Mucosa of descending colon (tissue), 3 donors: ENCODE measurements at regions not wholly inside any gene's neighbourhood (a gene's known extent, or its start where the extent isn't known, plus 50 kb on each side); places are given as distances from the start of the nearest gene placed in this dataset.

ENCODE experiments used
- ATAC-seq: fragments of 200-7000 bp; cut with Tn5 transposase; one replicate; pipeline ENCODE4 v1.9.1; 2020; ENCODE audit warnings: mild to moderate bottlenecking, moderate library complexity
- DNase-seq, 3 donors: peaks; one replicate each; pipeline ENCODE4 v3.0.0-alpha.2; 2020
- H3K36me3 ChIP-seq: fragments of 200-600 bp; one replicate; pipeline ENCODE4 v1.8.0; 2021; ENCODE audit warnings: low read depth, mild to moderate bottlenecking
- H3K4me1 ChIP-seq: fragments of 200-600 bp; one replicate; pipeline ENCODE4 v1.8.0; 2021; ENCODE audit warnings: low read depth, mild to moderate bottlenecking
- H3K4me3 ChIP-seq: fragments of 200-600 bp; one replicate; pipeline ENCODE4 v1.8.0; 2021; ENCODE audit warnings: mild to moderate bottlenecking
- H3K9me3 ChIP-seq: fragments of 200-600 bp; one replicate; pipeline ENCODE4 v1.8.0; 2021; ENCODE audit warnings: mild to moderate bottlenecking
- intact Hi-C, 2 donors: fragments of 100-400 bp; cut with DNase I in 1 of 2; cut with micrococcal nuclease in 1 of 2; formaldehyde crosslinking; loops; one replicate each; pipeline versions ENCODE4 v1.11.0 to v1.11.1; 2022; cut with DNase I, micrococcal nuclease
- TF ChIP-seq, protein P1 (sequence below): fragments of 200-600 bp; IDR thresholded peaks from one replicate; pipeline ENCODE4 v1.8.0; 2022; ENCODE audit warnings: antibody characterized with exemption, mild to moderate bottlenecking
- donor health status: DM: no; HTN: no; CAD: no; lungs with moderate emphysema.
- donor health status: DM: no; HTN: no; CAD: no.
- donor health status: DM: no; HTN: yes; CAD: no.

DNA sequence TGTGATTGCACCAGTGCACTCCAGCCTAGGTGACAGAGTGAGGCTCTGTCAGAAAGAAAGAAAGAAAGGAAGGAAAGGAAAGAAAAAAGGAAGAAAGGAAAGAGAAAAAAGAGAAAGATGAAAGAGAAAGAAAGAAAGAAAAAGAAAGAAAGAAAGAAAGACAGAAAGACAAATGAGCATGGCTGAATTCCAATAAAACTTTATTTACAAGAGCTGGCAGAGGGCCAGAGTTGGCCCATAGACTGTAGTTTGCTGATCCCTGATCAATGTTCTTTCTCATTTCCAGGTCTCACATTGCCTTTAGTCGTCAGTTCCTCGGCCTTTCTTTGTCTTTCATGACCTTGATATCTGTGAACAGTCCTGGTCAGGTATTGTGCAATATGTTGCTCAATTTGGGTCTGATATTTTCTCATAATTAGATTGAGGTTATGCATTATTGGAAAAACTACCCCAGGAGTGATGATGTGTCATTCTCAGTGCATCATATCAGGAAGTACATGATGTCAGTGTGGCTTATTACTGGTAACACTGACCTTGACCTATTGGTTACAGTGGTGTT lies 68.5 kb upstream of the MED9 start:
- Histone ChIP-seq H3K9me3 (no peaks in the 10 kb centered on the region), H3K36me3 (no peaks in the 10 kb centered on the region), H3K4me1 (no peaks in the 10 kb centered on the region), H3K4me3 (no peak overlapping the region)
- TF ChIP-seq, protein P1, sequence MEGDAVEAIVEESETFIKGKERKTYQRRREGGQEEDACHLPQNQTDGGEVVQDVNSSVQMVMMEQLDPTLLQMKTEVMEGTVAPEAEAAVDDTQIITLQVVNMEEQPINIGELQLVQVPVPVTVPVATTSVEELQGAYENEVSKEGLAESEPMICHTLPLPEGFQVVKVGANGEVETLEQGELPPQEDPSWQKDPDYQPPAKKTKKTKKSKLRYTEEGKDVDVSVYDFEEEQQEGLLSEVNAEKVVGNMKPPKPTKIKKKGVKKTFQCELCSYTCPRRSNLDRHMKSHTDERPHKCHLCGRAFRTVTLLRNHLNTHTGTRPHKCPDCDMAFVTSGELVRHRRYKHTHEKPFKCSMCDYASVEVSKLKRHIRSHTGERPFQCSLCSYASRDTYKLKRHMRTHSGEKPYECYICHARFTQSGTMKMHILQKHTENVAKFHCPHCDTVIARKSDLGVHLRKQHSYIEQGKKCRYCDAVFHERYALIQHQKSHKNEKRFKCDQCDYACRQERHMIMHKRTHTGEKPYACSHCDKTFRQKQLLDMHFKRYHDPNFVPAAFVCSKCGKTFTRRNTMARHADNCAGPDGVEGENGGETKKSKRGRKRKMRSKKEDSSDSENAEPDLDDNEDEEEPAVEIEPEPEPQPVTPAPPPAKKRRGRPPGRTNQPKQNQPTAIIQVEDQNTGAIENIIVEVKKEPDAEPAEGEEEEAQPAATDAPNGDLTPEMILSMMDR: no peak
- DNase-seq: no peak
- no peak for ATAC-seq
- intact Hi-C loops: no loop called here

DNA sequence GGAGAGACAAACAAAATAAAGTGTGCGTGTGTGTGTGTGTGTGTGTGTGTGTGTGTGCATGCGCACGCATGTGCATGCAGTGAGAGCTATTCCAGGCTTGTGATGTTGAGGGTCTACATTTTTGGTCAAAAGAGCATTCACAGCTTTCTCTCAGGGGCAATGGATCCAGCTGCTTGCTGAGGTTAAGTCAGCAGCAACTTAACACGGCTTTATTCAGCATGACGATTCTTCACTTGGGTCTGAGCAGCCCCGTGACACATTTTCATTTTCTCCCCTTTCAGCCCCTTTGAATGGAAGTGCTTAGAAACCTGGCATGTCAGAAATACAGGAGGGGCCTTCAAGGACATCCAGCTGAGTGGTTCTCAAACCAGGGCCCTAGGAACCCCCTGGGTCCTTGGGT lies 66.4 kb upstream of the MED9 start:
- TF ChIP-seq, protein P1: no peak
- ATAC-seq (no peak), DNase-seq (no peak)

DNA sequence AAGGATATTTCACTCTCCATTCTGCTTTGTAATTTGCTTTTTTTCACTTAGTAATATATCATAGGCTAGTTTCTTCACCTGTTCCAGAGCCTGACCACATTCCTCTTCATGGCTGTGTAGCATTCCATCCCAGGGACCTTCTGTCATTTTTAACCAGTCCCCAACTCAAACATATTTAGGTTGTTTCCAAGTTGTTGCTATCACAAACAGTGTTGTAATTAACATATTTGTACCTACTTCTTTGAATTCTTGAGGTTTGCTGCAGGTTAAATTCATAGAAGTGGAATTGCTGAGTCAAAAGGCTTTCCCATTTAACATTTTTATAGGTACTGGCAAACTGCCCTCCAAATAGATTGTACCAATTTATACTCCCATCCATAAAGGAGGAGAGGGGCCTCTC lies 65.1 kb upstream of the MED9 start:
- DNase-seq (no peak), ATAC-seq (no peak)
- H3K9me3 ChIP-seq: no peaks in the 10 kb centered on the region
- no peaks in the 10 kb centered on the region for H3K4me1 ChIP-seq
- TF ChIP-seq, protein P1: no peak
- intact Hi-C loops: no loop called here
- no peaks in the 10 kb centered on the region for H3K36me3 ChIP-seq
- H3K4me3 ChIP-seq: no peak overlapping the region

More for the DNA sequence above, 66.4 kb upstream of the MED9 start:
- no peaks in the 10 kb centered on the region for H3K4me1 ChIP-seq
- intact Hi-C loops: no loop called here
- H3K9me3 ChIP-seq: no peaks in the 10 kb centered on the region
- no peaks in the 10 kb centered on the region for H3K36me3 ChIP-seq
- no peak overlapping the region for H3K4me3 ChIP-seq

DNA sequence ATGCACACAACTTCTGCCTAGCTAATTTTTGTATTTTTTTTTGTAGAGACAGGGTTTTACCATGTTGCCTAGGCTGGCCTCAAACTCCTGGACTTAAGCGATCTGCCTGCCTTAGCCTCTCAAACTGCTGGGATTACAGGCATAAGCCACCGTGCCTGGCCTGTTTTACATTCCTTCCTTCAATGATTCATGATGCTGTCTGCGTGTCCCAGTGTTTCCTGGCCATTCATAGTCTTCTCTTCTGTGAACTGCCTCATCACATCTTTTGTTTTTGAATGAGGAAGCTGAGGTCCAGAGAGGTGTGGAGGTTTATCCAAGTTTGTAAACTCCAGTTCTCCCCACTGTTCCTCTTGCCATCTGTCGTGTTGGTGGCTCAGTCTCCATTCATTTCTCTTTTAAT lies 64.5 kb upstream of the MED9 start:
- TF ChIP-seq, protein P1: no peak
- no peak for DNase-seq
- intact Hi-C loops: no loop called here
- H3K9me3 ChIP-seq: no peaks in the 10 kb centered on the region
- H3K4me3 ChIP-seq: no peak overlapping the region
- no peaks in the 10 kb centered on the region for H3K36me3 ChIP-seq
- no peaks in the 10 kb centered on the region for H3K4me1 ChIP-seq
- peak; percentile 8 for ATAC-seq

DNA sequence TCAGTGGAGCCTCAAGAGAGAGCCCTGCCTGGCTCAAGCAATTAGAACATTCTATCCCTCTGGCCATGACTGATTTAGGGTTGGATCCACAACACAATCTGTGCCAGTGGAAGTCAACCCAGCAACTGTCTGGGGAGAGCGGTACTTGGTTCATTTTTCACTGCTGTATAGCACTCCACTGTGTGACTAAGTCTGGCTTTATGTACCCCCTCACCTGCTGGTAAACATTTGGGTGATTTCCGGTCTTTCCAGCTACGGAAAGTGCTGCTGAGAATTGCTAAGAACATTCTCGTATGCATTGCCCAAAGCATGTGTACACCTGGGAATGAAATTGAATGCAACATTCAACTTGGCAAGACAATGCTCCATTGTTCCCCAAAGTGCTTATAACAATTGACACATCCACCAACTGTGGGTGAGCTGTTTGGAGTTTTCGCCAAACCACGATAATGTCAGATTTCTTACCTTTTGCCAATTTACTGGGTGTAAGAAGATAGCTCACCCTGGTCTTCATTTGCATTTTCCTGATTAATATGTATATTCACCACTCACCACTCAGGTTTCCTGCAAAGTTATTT lies 63.5 kb upstream of the MED9 start:
- intact Hi-C loops: no loop called here
- H3K4me1 ChIP-seq: peaks cover 4% of the 10 kb centered on the region
- TF ChIP-seq, protein P1: no peak
- DNase-seq: no peak
- no peak for ATAC-seq
- no peaks in the 10 kb centered on the region for H3K9me3 ChIP-seq
- H3K4me3 ChIP-seq: no peak overlapping the region
- H3K36me3 ChIP-seq: no peaks in the 10 kb centered on the region

DNA sequence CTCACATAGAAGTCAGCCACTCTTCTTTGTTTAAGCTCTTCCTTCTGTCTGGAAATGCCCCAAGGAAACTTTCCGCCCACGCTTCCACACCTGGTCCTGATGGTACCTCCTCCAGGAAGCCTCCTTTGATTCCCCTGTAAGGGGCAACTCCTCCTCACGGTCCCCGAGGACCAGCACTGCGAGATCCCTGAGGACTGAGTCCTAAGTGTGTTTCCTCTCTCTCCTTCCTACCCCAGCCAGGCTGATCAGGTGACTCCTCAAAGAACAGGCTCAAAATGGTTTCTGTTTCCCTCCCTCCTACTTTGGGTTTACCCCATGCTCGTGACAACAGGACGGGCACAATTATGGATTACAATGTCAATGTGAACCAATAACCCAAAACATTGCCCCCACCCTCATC lies 63.0 kb upstream of the MED9 start:
- no peak overlapping the region for H3K4me3 ChIP-seq
- H3K36me3 ChIP-seq: no peaks in the 10 kb centered on the region
- TF ChIP-seq, protein P1: no peak
- peaks cover 7% of the 10 kb centered on the region for H3K4me1 ChIP-seq
- H3K9me3 ChIP-seq: no peaks in the 10 kb centered on the region
- no peak for ATAC-seq
- DNase-seq: no peak
- intact Hi-C loops: no loop called here
